Astrocyte (in vitro differentiated cells and primary cell): ENCODE measurements at regions not wholly inside any gene's neighbourhood (a gene's known extent, or its start where the extent isn't known, plus 50 kb on each side); places are given as distances from the start of the nearest gene placed in this dataset.

Experiments used
- DNase-seq: peaks from one replicate; pipeline ENCODE4 v3.0.0-alpha.2; 2010; ENCODE audit warnings: low read depth
- FAIRE-seq: peaks from 2 replicates; lab custom pipeline; 2011; peaks lifted over from hg19 to GRCh38; lab: Jason Lieb, UNC
- H2AFZ ChIP-seq: 2 replicates; pipeline ENCODE4 v1.6.0; 2012; ENCODE audit warnings: low read depth, low read length, inconsistent platforms
- H3K27ac ChIP-seq: 2 replicates; pipeline ENCODE4 v1.5.1; 2011; ENCODE audit warnings: low read depth, low read length, inconsistent platforms
- H3K27me3 ChIP-seq: 2 replicates; pipeline ENCODE4 v1.6.0; 2011; ENCODE audit warnings: low read length, inconsistent platforms; ENCODE audit not compliant: insufficient read depth
- H3K36me3 ChIP-seq: 2 replicates; pipeline ENCODE4 v1.5.1; 2011; ENCODE audit warnings: low read length, inconsistent platforms; ENCODE audit not compliant: insufficient read depth
- H3K4me1 ChIP-seq: 2 replicates; pipeline ENCODE4 v1.5.1; 2011; ENCODE audit warnings: low read length, inconsistent platforms; ENCODE audit not compliant: insufficient read depth
- H3K4me2 ChIP-seq: 2 replicates; pipeline ENCODE4 v1.6.0; 2012; ENCODE audit warnings: low read length, inconsistent platforms
- H3K4me3 ChIP-seq: 2 replicates; pipeline ENCODE4 v1.5.1; 2011; ENCODE audit warnings: low read depth, mild to moderate bottlenecking, low read length, inconsistent platforms; ENCODE audit not compliant: insufficient read depth
- H3K79me2 ChIP-seq: 2 replicates; pipeline ENCODE4 v1.6.0; 2012; ENCODE audit warnings: mild to moderate bottlenecking, low read length, inconsistent platforms; ENCODE audit not compliant: insufficient read depth
- H3K9ac ChIP-seq: 2 replicates; pipeline ENCODE4 v1.6.0; 2012; ENCODE audit warnings: mild to moderate bottlenecking, low read length, inconsistent platforms
- H3K9me3 ChIP-seq: 2 replicates; pipeline ENCODE4 v1.5.1; 2012; ENCODE audit warnings: low read depth, mild to moderate bottlenecking, low read length, inconsistent platforms; ENCODE audit not compliant: insufficient read depth
- H4K20me1 ChIP-seq: 2 replicates; pipeline ENCODE4 v1.6.0; 2012; ENCODE audit warnings: low read length, inconsistent platforms; ENCODE audit not compliant: insufficient read depth
- H3K27ac Mint-ChIP-seq: one replicate; pipeline ENCODE4 v1.8.0; 2021; ENCODE audit warnings: mild to moderate bottlenecking, mixed read lengths; ENCODE audit not compliant: unreplicated experiment
- H3K27me3 Mint-ChIP-seq: one replicate; pipeline ENCODE4 v1.8.0; 2021; ENCODE audit warnings: low read depth, mixed read lengths; ENCODE audit not compliant: unreplicated experiment
- H3K36me3 Mint-ChIP-seq: one replicate; pipeline ENCODE4 v1.8.0; 2021; ENCODE audit warnings: low read depth, mixed read lengths; ENCODE audit not compliant: unreplicated experiment
- H3K4me1 Mint-ChIP-seq: one replicate; pipeline ENCODE4 v1.8.0; 2021; ENCODE audit warnings: low read depth, mixed read lengths; ENCODE audit not compliant: unreplicated experiment
- H3K4me3 Mint-ChIP-seq: one replicate; pipeline ENCODE4 v1.8.0; 2021; ENCODE audit warnings: mild to moderate bottlenecking, moderate library complexity, mixed read lengths; ENCODE audit not compliant: unreplicated experiment
- H3K9me3 Mint-ChIP-seq: one replicate; pipeline ENCODE4 v1.8.0; 2021; ENCODE audit warnings: mild to moderate bottlenecking, mixed read lengths; ENCODE audit not compliant: unreplicated experiment
- EZH2 ChIP-seq: IDR thresholded peaks from 2 replicates; pipeline ENCODE4 v1.6.1; 2012; ENCODE audit warnings: mild to moderate bottlenecking, low read length, inconsistent platforms; ENCODE audit not compliant: insufficient read depth
- TF ChIP-seq, protein P1 (sequence below): IDR thresholded peaks from 2 replicates; pipeline ENCODE4 v1.5.1; 2011; ENCODE audit warnings: low read depth, mild to moderate bottlenecking, inconsistent platforms, low read length, moderate library complexity; ENCODE audit not compliant: insufficient read depth

GRCh38 chr16:5589812-5590373 is 492.3 kb upstream of the EEF2KMT start:
- H3K9ac ChIP-seq, result no peak overlapping the region
- H3K27ac ChIP-seq, result no peak overlapping the region
- H3K27ac Mint-ChIP-seq, result no peak overlapping the region
- H3K4me3 Mint-ChIP-seq, result no peak overlapping the region
- no peak for FAIRE-seq
- H2AFZ ChIP-seq, result no peak overlapping the region
- no peaks in the 10 kb centered on the region for H3K4me1 Mint-ChIP-seq
- H3K27me3 ChIP-seq, result no peaks in the 10 kb centered on the region
- no peaks in the 10 kb centered on the region for H3K79me2 ChIP-seq
- peaks cover 3% of the 10 kb centered on the region for H3K9me3 ChIP-seq
- peaks cover 2% of the 10 kb centered on the region for H3K9me3 Mint-ChIP-seq
- no peak overlapping the region for H3K4me3 ChIP-seq
- DNase-seq, result no peak
- no peaks in the 10 kb centered on the region for H4K20me1 ChIP-seq
- H3K27me3 Mint-ChIP-seq, result peaks cover 21% of the 10 kb centered on the region
- H3K4me2 ChIP-seq, result no peak overlapping the region
- no peaks in the 10 kb centered on the region for H3K36me3 ChIP-seq
- TF ChIP-seq, protein P1, sequence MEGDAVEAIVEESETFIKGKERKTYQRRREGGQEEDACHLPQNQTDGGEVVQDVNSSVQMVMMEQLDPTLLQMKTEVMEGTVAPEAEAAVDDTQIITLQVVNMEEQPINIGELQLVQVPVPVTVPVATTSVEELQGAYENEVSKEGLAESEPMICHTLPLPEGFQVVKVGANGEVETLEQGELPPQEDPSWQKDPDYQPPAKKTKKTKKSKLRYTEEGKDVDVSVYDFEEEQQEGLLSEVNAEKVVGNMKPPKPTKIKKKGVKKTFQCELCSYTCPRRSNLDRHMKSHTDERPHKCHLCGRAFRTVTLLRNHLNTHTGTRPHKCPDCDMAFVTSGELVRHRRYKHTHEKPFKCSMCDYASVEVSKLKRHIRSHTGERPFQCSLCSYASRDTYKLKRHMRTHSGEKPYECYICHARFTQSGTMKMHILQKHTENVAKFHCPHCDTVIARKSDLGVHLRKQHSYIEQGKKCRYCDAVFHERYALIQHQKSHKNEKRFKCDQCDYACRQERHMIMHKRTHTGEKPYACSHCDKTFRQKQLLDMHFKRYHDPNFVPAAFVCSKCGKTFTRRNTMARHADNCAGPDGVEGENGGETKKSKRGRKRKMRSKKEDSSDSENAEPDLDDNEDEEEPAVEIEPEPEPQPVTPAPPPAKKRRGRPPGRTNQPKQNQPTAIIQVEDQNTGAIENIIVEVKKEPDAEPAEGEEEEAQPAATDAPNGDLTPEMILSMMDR, result no peak
- no peak for TF ChIP-seq EZH2
- no peaks in the 10 kb centered on the region for H3K36me3 Mint-ChIP-seq
- no peaks in the 10 kb centered on the region for H3K4me1 ChIP-seq

DNA sequence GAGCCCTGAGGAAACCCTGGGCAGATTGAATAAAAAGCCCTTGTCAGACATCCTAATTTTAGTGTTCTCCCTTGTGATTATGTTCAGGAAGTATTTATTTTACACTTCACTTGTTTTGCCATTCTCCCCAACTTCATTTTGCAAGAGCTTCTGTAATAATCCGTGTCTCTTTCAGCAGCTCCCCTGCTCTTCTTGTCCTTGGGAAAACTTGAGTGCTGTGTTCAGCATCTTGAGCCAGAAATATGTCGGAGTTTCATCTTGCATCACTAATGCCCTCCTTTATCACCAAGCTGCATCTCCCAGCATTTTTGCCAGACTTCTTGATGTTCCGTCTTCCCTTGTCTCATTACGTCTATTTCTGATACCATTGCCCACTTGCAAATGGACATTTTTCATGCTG is 486.5 kb upstream of the EEF2KMT start:
- Histone ChIP-seq H3K79me2 (no peaks in the 10 kb centered on the region), H3K36me3 (no peaks in the 10 kb centered on the region), H3K27me3 (no peaks in the 10 kb centered on the region), H4K20me1 (no peaks in the 10 kb centered on the region), H3K9ac (no peak overlapping the region), H3K4me1 (no peaks in the 10 kb centered on the region), H3K27ac (no peak overlapping the region), H2AFZ (no peak overlapping the region), H3K4me2 (no peak overlapping the region), H3K4me3 (no peak overlapping the region), H3K9me3 (no peaks in the 10 kb centered on the region)
- no peak overlapping the region for H3K27ac Mint-ChIP-seq
- TF ChIP-seq, protein P1, result no peak
- TF ChIP-seq EZH2, result no peak
- H3K27me3 Mint-ChIP-seq, result peaks cover 32% of the 10 kb centered on the region
- FAIRE-seq (no peak), DNase-seq (no peak)
- peaks cover 2% of the 10 kb centered on the region for H3K36me3 Mint-ChIP-seq
- H3K4me3 Mint-ChIP-seq, result no peak overlapping the region
- no peaks in the 10 kb centered on the region for H3K4me1 Mint-ChIP-seq
- no peaks in the 10 kb centered on the region for H3K9me3 Mint-ChIP-seq

- Histone ChIP-seq H3K36me3 (no peaks in the 10 kb centered on the region), H3K4me3 (no peak overlapping the region), H3K9me3 (no peaks in the 10 kb centered on the region), H3K27me3 (no peaks in the 10 kb centered on the region), H3K9ac (no peak overlapping the region), H4K20me1 (no peaks in the 10 kb centered on the region), H3K79me2 (no peaks in the 10 kb centered on the region), H3K4me1 (no peaks in the 10 kb centered on the region), H2AFZ (no peak overlapping the region), H3K27ac (no peak overlapping the region), H3K4me2 (no peak overlapping the region)
- no peak for TF ChIP-seq EZH2
- peaks cover 2% of the 10 kb centered on the region for H3K36me3 Mint-ChIP-seq
- H3K27me3 Mint-ChIP-seq, result peaks cover 23% of the 10 kb centered on the region
- no peak overlapping the region for H3K27ac Mint-ChIP-seq
- FAIRE-seq (no peak), DNase-seq (no peak)
- H3K4me1 Mint-ChIP-seq, result no peaks in the 10 kb centered on the region
- no peaks in the 10 kb centered on the region for H3K9me3 Mint-ChIP-seq
- H3K4me3 Mint-ChIP-seq, result no peak overlapping the region
These were observed 484.9 kb upstream of the EEF2KMT start for GRCh38 chr16:5582529-5582928.
